ENCODE measurements at regions not wholly inside any gene's neighbourhood (a gene's known extent, or its start where the extent isn't known, plus 50 kb on each side); places are given as distances from the start of the nearest gene placed in this dataset.
"Not testable (repeated sequence)": the region's sequence is repeated elsewhere in the genome, so short reads cannot be mapped to it uniquely, and the experiment has no call there.

DNA sequence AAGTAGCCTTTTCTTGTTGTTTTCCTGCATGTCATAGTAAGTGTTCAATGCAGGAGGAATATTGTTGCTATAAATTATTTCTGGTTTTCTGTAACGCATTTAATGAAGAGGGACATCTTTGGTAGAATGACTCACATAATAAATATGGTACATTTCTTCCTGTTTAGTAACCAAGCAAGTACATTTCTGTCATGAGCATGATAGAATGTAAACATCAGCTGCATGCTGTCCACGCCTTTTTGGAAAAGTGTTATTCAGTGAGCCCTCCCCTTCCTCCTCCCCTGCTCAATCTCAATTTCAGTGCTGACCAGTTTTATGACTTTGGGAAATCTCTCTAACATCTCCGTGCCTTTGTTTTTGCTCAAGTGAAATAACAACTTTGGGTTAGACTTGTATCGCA is 664.0 kb downstream of the XPNPEP1 start:
- no peak for DNase-seq

DNA sequence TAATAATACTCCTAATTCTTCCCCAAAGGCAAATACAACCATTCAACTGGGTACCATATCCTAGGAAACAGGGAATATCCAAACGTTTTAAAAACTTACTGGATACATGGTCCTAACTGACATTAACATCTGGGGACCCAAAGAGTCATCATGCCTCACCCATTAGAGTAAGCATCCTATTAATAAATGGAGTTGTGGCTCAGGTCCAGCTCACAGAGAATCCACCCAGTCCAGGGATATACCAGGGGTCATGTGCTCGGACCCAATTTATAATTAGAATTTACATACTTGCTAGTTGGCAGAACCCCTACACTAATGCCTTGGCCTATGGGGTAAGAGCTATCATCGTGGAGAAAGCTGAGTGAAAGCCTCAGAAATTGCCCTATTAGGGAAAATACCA is 670.0 kb downstream of the XPNPEP1 start:
- DNase-seq: no peak

DNA sequence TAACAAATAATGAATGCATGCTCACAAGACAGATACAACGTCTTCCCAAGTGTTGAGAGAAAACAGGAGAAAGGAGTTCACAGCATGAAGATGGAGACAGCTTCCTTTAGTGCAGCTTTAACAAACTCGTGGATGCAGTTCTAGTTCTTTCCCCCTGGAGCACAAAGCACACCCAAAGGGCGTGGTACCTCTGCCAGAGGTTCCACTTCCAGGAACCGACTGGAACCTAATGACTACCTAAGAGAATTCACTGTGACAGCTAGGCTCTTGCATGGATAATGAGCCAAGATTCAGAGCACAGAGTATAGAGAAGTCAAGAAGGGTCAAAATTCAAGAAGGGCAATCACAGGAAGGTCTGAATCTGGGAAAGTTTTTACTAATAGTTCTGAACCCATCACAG is 673.2 kb downstream of the XPNPEP1 start:
- no peak for DNase-seq

DNA sequence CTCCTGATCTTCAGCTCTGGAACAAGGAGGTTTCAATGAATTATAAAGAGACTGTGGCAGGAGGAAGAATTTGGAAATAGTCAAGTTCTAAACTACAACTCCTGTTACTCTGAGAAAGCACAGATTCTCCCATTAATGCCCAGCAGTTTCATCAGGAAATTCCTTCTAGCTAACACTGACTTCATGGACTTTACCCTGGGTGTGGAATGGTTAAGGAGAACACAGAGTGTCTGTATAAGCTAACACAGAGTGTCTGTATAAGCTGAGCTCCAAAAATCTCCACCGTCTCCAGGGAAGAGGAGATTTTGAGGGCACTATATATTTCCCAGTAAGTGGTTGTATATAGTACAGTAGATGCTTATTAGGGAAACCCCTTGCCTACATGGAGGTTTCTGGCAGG is 675.5 kb downstream of the XPNPEP1 start:
- DNase-seq: no peak

DNA sequence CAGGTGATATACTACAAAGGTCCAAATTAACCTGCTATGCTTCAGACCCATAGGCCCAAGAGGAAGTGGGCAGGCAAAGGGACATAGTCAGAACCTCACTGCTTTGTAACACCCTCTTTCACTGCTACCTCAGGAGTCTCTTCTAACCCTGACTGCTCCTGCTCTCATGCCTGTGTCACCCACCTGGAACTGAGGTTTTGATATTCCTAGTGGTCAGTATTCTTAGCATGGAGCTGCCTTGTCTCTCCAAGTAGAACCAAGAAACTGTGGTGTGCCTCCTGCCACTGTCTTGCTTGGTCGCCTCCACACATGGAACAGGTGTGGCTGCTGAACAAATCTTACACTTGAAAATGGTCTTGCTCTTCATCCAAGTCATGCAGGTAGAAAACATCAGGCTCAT is 677.5 kb downstream of the XPNPEP1 start:
- DNase-seq: no peak

DNA sequence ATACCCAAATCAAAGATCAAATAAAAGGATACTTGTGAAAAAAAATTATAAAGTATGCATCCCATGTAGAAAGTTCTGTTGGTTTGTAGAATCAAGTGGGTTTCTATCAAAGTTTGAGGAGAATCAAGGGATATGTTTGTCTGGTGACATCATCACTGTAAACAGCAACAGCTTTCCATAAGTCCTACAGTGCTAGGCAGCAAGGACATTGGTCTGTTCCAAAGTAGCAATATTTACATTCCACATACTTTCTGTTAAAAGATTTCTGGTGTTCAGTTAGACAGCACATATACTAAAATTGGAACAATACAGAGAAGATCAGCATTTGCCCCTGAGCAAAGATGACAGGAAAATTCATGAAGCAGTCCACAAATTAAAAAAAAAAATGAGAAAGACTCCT is 683.9 kb downstream of the XPNPEP1 start:
- no peak for DNase-seq

DNA sequence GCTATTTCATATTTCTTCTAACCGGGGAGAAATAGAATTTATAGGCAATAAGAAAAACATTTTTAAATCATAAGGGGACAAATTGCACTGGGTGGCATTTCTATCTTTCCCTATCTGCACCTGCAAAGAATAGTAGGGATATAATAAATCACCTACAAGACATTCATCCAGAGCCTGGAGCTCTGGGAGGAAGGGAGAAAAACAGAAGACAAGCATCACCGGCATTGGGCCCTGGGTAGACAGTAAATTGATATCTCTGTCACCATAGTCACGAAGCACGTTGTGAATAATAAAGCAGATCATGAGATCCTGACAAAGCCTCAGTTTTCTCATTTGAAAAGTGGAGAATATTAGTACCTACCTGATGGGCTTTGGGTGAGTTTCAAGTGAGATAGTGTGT is 685.6 kb downstream of the XPNPEP1 start:
- DNase-seq: no peak

DNA sequence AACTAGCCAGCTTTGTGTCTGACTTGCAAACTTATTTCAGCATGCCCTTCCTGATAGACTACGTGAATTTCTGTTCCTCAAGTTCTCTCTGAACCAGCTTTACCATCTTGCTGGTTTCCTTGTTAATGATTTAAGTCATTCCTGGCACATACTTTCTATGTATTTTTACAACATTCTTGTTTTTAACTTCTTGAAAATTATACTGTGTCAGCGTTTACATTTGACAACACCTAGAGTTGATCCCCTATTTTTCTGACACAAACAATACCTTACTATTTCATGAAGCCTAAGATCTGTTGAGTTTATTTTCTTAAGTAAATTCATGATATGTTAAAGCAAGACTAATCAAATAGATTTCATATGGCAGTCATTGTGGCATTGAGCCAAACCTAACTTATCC is 686.3 kb downstream of the XPNPEP1 start:
- DNase-seq: no peak

DNA sequence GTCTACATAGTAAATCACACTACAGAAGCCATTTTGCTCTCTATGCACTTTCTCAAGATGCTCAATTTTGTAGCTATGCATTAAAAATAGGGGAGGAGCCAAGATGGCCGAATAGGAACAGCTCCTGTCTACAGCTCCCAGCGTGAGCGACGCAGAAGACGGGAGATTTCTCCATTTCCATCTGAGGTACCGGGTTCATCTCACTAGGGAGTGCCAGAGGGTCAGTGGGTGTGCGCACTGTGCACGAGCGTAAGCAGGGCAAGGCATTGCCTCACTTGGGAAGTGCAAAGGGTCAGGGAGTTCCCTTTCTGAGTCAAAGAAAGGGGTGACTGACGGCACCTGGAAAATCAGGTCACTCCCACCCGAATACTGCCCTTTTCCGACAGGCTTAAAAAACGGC is 699.8 kb downstream of the XPNPEP1 start:
- DNase-seq: not testable (repeated sequence)

DNA sequence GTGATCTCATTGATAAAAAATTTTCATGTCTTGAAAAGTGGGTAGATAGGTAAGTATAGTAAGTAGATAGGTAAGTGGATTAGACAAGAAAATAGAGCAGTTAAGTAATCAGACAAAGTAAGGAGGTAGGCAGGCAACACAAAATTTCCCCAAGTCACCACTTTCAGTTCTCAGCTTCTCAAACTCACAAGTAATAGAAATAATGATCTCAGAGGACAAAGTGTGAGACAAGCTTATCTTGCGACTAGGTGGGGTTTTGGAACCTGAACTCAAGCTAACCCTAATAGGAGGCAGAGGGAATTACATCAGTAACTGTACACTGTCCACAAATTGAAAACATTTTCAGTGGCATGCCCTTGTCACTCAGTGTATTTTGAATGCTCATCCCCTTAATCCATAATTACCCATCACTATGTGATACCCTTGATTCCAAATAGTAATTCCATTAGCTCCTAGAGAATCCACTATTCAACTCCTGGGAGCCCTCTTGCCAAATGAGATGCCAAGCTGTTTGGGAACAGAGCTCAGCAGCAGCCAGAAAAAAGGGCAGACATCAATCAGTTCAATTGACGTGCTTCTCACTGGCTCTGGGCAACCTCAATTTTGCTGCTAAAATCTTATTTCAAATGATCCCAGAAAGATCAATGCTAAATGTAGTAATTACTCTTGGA is 703.2 kb downstream of the XPNPEP1 start:
- DNase-seq: no peak

DNA sequence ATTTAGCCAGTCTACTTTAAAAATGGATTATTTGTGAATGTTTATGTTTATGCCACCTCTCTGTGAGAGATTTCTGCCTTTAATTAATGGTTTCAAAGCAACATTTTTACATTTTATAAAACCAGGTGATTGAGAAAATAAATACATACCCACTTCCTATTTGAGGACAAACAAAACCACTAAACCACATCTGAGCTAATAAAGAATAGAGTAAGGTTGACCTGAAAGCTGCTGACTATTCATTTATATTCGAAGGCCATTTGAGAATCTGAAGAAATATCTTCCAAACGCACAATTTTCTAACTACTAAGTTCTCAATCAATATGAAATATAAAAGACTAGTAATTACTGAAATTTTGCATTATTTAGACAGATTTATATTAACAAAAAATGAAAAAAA is 705.1 kb downstream of the XPNPEP1 start:
- no peak for DNase-seq

DNA sequence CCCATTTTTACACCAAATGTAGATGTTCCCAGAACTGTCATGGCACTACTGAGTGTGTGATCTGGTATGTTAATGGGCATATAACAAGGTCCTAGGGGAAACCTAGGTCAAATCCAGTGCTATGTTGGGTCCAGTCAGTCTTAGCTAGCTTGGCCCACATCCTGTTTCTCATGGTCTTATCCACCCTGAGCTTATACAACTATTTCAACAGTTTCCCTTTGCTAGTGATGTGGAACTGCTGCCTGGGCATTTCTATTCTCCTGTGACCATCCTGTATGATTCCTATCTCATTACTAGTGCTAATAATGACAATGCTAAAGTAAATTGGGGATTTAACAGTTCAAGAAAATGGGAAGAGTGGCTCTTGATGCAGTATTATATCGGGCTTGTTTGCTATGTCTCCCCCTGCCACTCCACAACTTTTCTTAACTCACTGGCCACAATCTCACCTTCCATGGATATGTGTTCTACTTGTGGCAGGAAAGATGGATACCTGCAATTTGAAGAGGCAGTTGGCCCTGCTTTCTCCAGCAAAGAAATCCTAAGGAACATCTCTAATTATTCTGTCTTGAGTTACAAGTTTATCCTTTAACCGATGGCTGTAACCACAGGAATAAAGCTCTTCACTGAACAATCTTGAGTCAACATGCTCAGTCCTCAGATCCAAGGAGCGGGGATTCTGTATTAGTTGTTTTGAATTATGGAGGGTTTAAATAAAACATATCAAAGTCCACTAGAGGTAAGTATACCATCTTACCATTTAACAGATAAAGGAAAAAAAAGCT is 707.8 kb downstream of the XPNPEP1 start:
- DNase-seq: no peak

DNA sequence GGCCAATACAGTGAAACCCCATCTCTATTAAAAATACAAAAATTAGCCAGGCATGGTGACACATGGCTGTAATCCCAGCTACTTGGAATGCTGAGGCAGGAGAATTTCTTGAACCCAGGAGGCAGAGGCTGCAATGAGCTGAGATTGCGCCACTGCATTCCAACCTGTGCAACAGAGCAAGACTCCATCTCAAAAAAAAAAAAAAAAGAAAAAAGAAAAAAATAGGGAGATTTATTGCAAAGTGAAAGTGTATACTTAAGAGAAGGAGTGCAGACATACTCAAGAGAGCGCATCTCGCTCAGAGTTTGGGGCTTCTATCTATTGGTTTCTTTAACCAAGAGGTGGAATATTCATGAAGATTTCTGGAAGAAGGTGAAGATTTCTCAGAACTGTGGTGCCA is 708.4 kb downstream of the XPNPEP1 start:
- not testable (repeated sequence) for DNase-seq

DNA sequence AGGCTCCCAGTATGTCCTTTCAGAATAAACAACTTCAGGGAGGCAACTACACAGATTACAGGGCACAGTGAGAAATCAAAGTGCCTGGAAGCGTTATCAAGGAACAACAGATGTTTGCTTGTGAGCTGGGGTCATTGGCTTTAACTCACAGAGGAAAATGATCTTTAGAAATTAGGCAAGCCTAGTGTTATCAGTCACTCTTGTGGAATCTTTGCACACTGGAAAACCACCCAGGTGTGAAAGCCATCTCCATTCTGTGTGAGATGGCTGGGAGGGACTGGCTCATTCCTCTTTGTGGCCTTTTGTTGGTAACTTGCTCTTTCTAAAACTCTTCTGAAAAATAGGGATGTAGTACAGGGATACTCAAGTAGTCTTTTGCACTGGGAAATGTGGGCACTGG is 716.0 kb downstream of the XPNPEP1 start:
- no peak for DNase-seq

DNA sequence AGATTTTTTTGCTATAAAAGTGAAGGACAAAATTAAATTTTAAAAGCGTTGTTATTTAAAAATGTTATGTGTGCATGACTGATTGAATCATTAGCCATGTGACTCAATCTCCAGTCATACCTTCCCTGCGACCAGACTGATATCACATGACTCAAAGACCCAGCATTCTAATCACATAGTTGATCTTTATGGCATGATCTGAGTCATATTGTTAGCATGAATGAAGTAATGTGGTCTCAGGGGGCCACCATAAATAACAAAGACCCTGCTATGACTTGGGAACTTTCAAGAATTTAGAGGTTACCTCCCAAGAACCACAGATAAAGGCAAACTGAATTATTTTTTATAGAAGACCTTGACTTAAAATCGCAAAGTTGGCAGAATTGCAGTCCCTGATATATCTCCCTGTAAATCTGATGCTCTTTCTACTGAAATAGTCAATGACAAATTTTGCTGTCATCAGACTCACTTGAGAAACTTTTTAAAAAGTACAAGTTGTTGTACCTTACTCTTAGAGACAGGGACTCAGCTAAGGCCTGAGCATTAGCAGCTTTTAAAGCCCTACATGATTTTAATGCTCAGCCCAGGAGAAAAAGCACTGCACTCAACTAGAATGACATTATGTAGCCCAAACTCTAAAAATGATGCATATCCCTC is 717.3 kb downstream of the XPNPEP1 start:
- DNase-seq: no peak

DNA sequence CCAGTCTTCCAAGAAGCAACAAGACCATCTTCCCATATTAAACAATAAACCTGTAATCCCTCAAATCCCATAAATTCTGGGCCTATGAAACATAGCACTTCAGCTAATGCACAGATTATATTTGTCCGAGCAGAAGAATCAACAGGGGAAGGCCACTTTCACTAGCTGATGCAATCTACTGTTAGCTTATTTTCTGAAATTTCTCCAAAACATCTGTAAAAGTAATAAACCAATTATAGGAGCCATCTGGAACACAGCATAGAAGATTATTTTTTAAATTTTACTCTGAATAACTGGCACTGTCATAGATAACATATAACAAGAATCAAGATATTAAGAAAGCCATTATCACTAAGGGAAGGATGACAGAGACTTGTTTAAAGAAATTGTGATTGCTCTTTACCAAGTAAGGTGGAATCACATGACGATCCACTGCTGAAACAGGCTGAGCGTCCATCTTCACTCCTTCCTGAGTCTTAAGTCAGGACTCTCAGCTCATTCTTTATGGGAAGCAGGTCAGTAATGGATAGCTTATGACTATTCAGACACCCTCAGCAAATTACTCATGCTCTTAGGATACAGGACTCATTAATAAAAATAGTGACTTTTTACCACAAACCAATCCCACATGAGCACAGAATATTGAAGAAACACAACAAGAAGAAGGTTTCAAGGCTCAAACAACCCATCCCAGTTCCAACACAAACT is 719.5 kb downstream of the XPNPEP1 start:
- no peak for DNase-seq

DNA sequence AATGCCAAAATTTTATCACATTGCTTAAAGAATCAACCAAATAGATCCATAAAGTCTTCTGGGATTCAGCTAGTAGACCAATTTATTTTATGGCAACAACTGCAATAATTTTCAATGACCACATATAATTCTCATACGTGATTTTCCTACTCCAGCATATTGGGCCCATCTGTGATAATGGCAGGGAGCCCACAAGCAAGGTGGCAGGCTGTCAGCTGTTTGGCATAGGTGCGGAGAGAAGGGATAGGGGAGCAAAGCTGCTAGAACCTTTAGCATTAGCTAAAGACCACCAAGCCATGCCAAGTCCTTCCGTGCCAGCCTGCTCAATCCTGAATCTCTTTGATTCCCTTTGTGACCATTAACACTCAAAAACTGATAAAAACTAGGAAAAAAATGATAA is 721.2 kb downstream of the XPNPEP1 start:
- no peak for DNase-seq

DNA sequence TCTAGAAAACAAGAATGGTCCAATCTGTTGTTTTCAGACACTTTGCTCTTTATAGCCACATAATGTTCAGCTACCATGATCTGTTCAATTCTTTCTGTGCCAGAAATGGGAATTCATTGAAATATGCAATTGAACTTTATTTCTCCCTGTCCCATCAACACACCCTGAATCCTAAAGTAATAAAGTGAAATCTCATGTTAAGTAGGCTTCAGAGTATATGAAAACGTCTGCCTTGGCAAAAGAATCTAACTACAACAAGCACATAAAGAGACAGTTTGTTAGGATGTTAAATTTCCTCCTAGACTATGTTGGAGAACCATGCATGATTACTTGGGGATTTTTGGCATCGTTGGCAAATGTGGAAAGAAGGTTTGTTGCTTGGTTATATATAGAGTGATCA is 722.7 kb downstream of the XPNPEP1 start:
- no peak for DNase-seq

DNA sequence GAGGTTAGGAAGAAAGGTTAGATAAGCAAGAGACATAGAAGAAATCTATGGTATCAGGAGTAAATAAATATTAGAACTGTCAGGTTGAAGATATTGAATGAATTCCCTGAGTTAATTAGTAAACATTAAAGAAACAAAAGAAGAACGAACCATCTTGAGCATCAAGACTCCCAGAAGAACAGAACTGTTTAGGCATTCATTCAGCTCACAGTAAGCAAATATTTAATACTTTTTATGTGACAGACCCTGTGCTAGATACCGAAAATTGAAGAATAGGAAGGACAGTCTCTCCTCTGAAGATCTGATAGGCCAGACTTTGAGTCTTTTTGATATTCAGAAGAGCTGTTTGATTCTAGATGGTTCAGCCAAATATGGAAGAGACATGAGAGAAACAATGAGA is 731.5 kb downstream of the XPNPEP1 start:
- DNase-seq: no peak

DNA sequence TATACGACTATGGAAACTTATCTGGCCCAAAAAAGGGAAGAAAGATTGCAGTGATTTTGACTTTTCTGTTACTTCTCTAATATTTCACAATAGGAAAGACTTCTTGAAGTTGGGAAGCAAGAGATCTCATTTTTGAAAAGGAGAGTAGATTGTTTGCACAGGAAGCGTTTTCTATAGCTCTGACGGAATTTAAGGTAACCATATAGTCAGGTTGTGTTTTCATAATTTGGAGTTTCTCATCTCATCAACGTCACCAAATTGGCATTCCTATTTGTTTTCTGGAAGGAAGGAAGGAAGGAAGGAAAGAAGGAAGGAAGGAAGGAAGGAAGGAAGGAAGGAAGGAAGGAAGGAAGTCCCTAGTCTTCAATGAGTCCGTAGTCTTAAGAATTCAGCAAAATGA is 732.0 kb downstream of the XPNPEP1 start:
- DNase-seq: no peak

DNA sequence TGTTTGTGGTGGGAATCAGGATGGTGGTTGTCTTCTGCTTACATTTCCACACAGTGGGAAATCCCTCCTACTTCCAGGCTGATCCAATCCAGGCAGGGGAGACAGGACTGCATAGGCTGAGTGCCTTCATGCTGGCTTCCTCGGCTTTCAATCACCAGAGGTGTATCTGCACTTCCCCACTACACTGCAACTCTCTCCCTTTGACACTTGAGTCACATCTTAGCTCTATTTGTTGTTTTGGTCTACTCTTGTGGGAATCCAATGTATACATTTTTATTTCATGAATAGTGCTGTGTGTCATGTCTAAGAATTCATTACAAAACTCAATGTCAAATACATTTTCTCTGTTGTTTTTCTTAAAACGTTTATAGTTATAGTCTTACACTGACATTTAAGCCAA is 735.6 kb downstream of the XPNPEP1 start:
- DNase-seq: no peak

DNA sequence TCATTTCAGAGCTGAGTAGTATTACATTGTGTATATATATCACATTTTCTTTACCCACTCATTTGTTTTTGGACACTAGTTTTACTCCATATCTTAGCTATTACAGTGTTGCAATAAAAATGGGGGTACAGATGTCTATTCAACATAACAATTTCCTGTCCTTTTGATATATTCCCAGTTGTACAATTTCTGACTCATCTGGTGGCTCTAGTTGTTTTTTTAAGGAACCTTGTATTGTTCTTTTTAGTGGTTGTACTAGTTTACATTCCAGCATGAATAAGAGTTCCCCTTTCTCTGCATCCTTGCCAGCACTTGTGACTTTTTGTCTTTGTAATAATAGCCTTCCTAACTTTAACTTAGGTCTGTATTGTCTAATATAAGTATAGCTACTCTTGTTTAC is 739.9 kb downstream of the XPNPEP1 start:
- DNase-seq: no peak

DNA sequence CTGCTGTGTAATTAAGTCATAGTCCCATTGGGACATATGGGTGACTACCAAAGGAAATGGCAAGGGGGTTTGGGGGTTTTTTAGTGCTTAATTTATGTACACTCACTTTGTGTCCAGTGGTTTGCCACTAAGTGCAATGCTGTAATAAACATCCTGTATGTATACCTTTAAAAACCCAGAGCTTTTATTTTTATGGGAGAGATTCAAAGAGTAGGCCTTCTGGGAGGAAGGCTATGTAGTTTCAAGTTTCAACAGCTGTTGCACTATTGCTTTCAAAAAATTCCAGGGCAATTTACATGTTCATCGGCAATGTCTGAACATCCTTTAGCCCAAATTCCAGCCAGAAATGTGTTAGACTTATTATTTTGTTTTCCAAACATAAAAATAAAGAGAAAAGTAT is 744.7 kb downstream of the XPNPEP1 start:
- DNase-seq: no peak

DNA sequence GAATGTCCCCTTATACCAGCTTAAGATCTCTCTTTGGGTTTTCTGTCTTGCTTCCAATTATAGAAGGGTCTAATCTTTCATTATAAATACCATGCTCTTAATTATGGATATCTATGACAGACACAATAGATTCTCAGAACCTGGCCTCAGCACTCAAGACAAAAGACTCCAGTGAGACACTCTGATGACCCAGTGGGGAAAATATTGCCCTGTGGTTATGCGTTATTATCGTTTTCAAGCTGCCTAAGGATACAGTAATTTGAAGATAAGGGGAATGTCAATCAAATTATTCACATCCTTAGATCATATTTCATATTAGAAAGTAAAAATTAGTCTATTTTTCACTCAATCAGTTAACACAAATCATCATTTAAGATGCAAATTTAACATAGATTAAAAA is 748.8 kb downstream of the XPNPEP1 start:
- DNase-seq: no peak
